MM.1S (cell line): ENCODE measurements at regions not wholly inside any gene's neighbourhood (a gene's known extent, or its start where the extent isn't known, plus 50 kb on each side); places are given as distances from the start of the nearest gene placed in this dataset.

Experiments
- DNase-seq: peaks from one replicate; pipeline ENCODE4 v3.0.0-alpha.2; 2015
- H2AFZ ChIP-seq: fragments of 300-600 bp; sonication (generic); 2 replicates; pipeline ENCODE4 v1.6.0; 2016; ENCODE audit warnings: antibody characterized with exemption, low read length
- H3F3A ChIP-seq: fragments of 300-600 bp; sonication (generic); 2 replicates; pipeline ENCODE4 v1.6.1; 2016; ENCODE audit warnings: mild to moderate bottlenecking, antibody characterized with exemption, low read length, moderate library complexity, mixed read lengths; ENCODE audit not compliant: insufficient read depth
- H3K27ac ChIP-seq: fragments of 300-600 bp; sonication (generic); 2 replicates; pipeline ENCODE4 v1.5.1; 2016; ENCODE audit warnings: mild to moderate bottlenecking, low read length
- H3K27me3 ChIP-seq: fragments of 300-600 bp; sonication (generic); replicated peaks from 2 replicates; pipeline ENCODE4 v1.6.0; 2016; ENCODE audit warnings: low read length; ENCODE audit not compliant: insufficient read depth
- H3K36me3 ChIP-seq: fragments of 300-600 bp; sonication (generic); replicated peaks from 2 replicates; pipeline ENCODE4 v1.6.1; 2016; ENCODE audit warnings: mild to moderate bottlenecking, low read length, mixed read lengths; ENCODE audit not compliant: insufficient read depth
- H3K4me1 ChIP-seq: fragments of 300-600 bp; sonication (generic); 2 replicates; pipeline ENCODE4 v1.6.1; 2016; ENCODE audit warnings: low read length, mixed read lengths
- H3K4me2 ChIP-seq: fragments of 300-600 bp; sonication (generic); 2 replicates; pipeline ENCODE4 v1.6.0; 2016; ENCODE audit warnings: low read depth, low read length
- H3K4me3 ChIP-seq: fragments of 300-600 bp; sonication (generic); 2 replicates; pipeline ENCODE4 v1.5.1; 2016; ENCODE audit warnings: low read length, mixed read lengths
- H3K79me2 ChIP-seq: fragments of 300-600 bp; sonication (generic); 2 replicates; pipeline ENCODE4 v1.6.1; 2016; ENCODE audit warnings: mixed run types, low read length, mixed read lengths
- H3K9ac ChIP-seq: fragments of 300-600 bp; sonication (generic); 2 replicates; pipeline ENCODE4 v1.6.1; 2016; ENCODE audit warnings: low read length, mixed read lengths
- H3K9me2 ChIP-seq: fragments of 300-600 bp; sonication (generic); replicated peaks from 2 replicates; pipeline ENCODE4 v1.6.1; 2016; ENCODE audit warnings: mild to moderate bottlenecking, low read length, mixed read lengths; ENCODE audit not compliant: insufficient read depth
- H3K9me3 ChIP-seq: fragments of 300-600 bp; sonication (generic); replicated peaks from 2 replicates; pipeline ENCODE4 v1.6.1; 2016; ENCODE audit warnings: mild to moderate bottlenecking, low read length, mixed read lengths; ENCODE audit not compliant: insufficient read depth
- H4K20me1 ChIP-seq: fragments of 300-600 bp; sonication (generic); 2 replicates; pipeline ENCODE4 v1.6.1; 2016; ENCODE audit warnings: mild to moderate bottlenecking, low read length, moderate library complexity, mixed read lengths; ENCODE audit not compliant: insufficient read depth
- EZH2 ChIP-seq: fragments of 300-600 bp; sonication (generic); optimal IDR thresholded peaks from 2 replicates; pipeline ENCODE3; 2017; ENCODE audit warnings: low read depth, mild to moderate bottlenecking, antibody characterized with exemption, low read length, mixed read lengths
- EZH2phosphoT487 ChIP-seq: fragments of 300-600 bp; sonication (generic); IDR thresholded peaks from 2 replicates; pipeline ENCODE4 v1.6.1; 2018; ENCODE audit warnings: antibody characterized with exemption, low read length
- TF ChIP-seq, protein P1 (sequence below): fragments of 300-600 bp; sonication (generic); IDR thresholded peaks from 2 replicates; pipeline ENCODE4 v1.5.1; 2016; ENCODE audit warnings: antibody characterized with exemption, low read length, mixed read lengths

DNA sequence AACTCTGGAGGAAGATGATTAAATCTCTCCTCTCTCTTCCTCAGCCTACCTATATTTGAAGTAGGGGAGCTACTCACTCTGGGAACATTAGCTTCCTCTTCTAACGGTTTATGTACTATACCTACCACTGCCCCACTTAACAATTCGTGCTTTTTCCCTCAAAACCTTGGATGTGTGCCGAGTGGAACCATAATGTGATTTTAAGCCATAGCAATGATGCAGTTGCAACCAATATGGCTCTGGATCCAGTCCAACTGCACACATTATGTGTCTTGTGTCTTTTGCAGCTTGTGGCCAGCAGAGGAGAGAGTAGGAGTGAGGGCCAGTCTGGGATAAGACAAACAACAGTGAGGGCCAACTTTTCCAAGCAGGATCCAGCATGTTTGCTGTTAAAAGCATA, 170.7 kb downstream of the GATA3 start:
- Histone ChIP-seq H3K9ac (no peak overlapping the region), H4K20me1 (no peaks in the 10 kb centered on the region), H3F3A (no peaks in the 10 kb centered on the region; the same call in 1 of the 2 replicates), H3K9me3 (no peaks in the 10 kb centered on the region), H3K79me2 (no peaks in the 10 kb centered on the region), H3K4me1 (0 out of 2 replicates have a peak, but pooled peaks cover 2% of the 10 kb centered on the region), H3K9me2 (no peaks in the 10 kb centered on the region), H3K4me3 (no peak overlapping the region), H3K27me3 (no peaks in the 10 kb centered on the region), H2AFZ (no peak overlapping the region), H3K36me3 (no peaks in the 10 kb centered on the region), H3K4me2 (no peak overlapping the region), H3K27ac (no peak overlapping the region)
- TF ChIP-seq EZH2phosphoT487 (no peak), EZH2 (no peak)
- TF ChIP-seq, protein P1, sequence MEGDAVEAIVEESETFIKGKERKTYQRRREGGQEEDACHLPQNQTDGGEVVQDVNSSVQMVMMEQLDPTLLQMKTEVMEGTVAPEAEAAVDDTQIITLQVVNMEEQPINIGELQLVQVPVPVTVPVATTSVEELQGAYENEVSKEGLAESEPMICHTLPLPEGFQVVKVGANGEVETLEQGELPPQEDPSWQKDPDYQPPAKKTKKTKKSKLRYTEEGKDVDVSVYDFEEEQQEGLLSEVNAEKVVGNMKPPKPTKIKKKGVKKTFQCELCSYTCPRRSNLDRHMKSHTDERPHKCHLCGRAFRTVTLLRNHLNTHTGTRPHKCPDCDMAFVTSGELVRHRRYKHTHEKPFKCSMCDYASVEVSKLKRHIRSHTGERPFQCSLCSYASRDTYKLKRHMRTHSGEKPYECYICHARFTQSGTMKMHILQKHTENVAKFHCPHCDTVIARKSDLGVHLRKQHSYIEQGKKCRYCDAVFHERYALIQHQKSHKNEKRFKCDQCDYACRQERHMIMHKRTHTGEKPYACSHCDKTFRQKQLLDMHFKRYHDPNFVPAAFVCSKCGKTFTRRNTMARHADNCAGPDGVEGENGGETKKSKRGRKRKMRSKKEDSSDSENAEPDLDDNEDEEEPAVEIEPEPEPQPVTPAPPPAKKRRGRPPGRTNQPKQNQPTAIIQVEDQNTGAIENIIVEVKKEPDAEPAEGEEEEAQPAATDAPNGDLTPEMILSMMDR: no peak
- no peak for DNase-seq

DNA sequence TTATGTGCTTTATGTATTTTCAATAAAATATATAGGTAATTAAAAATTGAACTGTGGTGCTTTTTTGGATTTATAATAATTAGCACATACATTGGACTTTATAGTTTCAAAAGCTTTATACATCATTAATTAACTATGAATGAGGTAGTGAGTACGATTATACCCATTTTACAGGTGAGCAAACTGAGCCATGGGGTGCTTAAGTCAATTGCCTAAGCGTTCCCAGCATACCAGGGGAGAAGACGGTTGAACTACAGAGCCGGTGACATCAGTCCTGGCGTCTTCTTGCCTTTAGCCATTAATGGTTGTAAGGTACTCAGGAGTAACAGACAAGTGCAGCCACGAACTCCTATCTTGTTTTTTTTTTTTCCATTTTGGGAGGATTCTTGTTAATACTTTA, 172.8 kb downstream of the GATA3 start:
- Histone ChIP-seq H3K9ac (no peak overlapping the region), H3K4me2 (no peak overlapping the region), H3K36me3 (no peaks in the 10 kb centered on the region), H3K27ac (no peak overlapping the region), H3K9me2 (no peaks in the 10 kb centered on the region), H3K4me1 (0 out of 2 replicates have a peak, but pooled peaks cover 2% of the 10 kb centered on the region), H3F3A (no peaks in the 10 kb centered on the region; the same call in 1 of the 2 replicates), H2AFZ (no peak overlapping the region), H3K79me2 (no peaks in the 10 kb centered on the region), H3K4me3 (no peak overlapping the region), H4K20me1 (no peaks in the 10 kb centered on the region), H3K9me3 (no peaks in the 10 kb centered on the region), H3K27me3 (no peaks in the 10 kb centered on the region)
- DNase-seq: no peak
- TF ChIP-seq, protein P1: no peak
- TF ChIP-seq EZH2 (no peak), EZH2phosphoT487 (no peak)

DNA sequence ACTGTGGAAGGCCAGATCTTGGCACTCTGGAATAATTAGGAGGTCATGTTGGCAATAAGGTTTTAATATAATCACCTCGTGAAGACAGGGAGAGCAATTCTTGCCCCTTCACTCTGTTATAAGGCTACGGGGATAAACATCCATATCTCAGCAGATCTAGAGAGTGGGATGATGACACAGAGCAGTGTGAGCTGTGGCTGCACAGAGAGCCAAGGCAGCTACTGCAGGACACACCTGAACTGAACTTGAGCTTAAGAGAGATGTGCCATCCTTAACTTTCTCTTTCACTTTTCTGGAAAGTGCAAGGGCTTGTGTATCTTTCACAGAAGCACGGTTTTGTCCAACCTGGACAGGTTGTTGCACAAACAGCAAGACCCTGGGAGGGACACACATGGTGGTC, 174.7 kb downstream of the GATA3 start:
- no peaks in the 10 kb centered on the region for H3K79me2 ChIP-seq
- H3K4me2 ChIP-seq: peak overlapping the region; percentile 69
- H3K27me3 ChIP-seq: no peaks in the 10 kb centered on the region
- H3K9ac ChIP-seq: no peak overlapping the region; the same call in 1 of the 2 replicates
- 0 out of 2 replicates have a peak, but pooled peaks cover 2% of the 10 kb centered on the region for H3K4me1 ChIP-seq
- TF ChIP-seq, protein P1: no peak
- TF ChIP-seq EZH2phosphoT487 (no peak), EZH2 (no peak)
- DNase-seq: peak; percentile 70
- H2AFZ ChIP-seq: peak overlapping the region; percentile 82
- no peaks in the 10 kb centered on the region for H4K20me1 ChIP-seq
- no peaks in the 10 kb centered on the region; the same call in 1 of the 2 replicates for H3F3A ChIP-seq
- peak overlapping the region; percentile 23; the same call in 1 of the 2 replicates for H3K27ac ChIP-seq
- H3K36me3 ChIP-seq: no peaks in the 10 kb centered on the region
- H3K9me2 ChIP-seq: no peaks in the 10 kb centered on the region
- peak overlapping the region; percentile 29; the same call in 1 of the 2 replicates for H3K4me3 ChIP-seq
- H3K9me3 ChIP-seq: no peaks in the 10 kb centered on the region
